GM12878 (cell line): ENCODE measurements at regions not wholly inside any gene's neighbourhood (a gene's known extent, or its start where the extent isn't known, plus 50 kb on each side); places are given as distances from the start of the nearest gene placed in this dataset.

ENCODE experiments used
- ATAC-seq: fragments of 200-7000 bp; cut with Tn5 transposase; 3 replicates; pipeline ENCODE4 v1.9.1; 2020; ENCODE audit warnings: mild to moderate bottlenecking, moderate library complexity
- BruUV-seq: library from RNA; stranded (reverse); fragments of 400-500 nt; replicated peaks from 2 replicates; lab custom pipeline; 2021; lab: Mats Ljungman, UMichigan
- CTCF ChIA-PET: fragments of 300-600 bp; sonication (Branson Sonifier 250); formaldehyde crosslinking; extraction: SDS; loops from one replicate; lab custom pipeline; 2021; ENCODE audit warnings: inconsistent platforms; lab: Yijun Ruan, JAX
- POLR2A ChIA-PET: fragments of 350-600 bp; formaldehyde crosslinking; extraction: SDS; loops from one replicate; lab custom pipeline; 2021; ENCODE audit warnings: inconsistent platforms; lab: Charles Lee
- RAD21 ChIA-PET: fragments of 300-600 bp; sonication (Branson Sonifier 250); formaldehyde crosslinking; loops from one replicate; lab custom pipeline; 2023; ENCODE audit warnings: antibody characterized with exemption; ENCODE audit not compliant: unreplicated experiment; lab: Charles Lee
- SMC1A ChIA-PET: fragments of 300-600 bp; sonication (Branson Sonifier 250); formaldehyde crosslinking; loops from one replicate; lab custom pipeline; 2023; ENCODE audit not compliant: unreplicated experiment, uncharacterized antibody; lab: Charles Lee
- DNase-seq: peaks from one replicate; pipeline ENCODE4 v3.0.0-alpha.2; 2011; ENCODE audit warnings: low read depth, low spot score
- FAIRE-seq: peaks from 3 replicates; lab custom pipeline; 2011; peaks lifted over from hg19 to GRCh38; lab: Jason Lieb, UNC
- H2AFZ ChIP-seq: 2 replicates; pipeline ENCODE4 v1.6.0; 2011; ENCODE audit warnings: low read depth, low read length, control low read depth; ENCODE audit not compliant: control insufficient read depth
- H3K27ac ChIP-seq: 2 replicates; pipeline ENCODE4 v1.5.1; 2011; ENCODE audit warnings: control low read depth; ENCODE audit not compliant: control insufficient read depth, insufficient read depth
- H3K27me3 ChIP-seq, 2 experiments: replicated peaks in 1 of 2; 2 replicates each; pipeline versions ENCODE4 v1.6.0 to v1.6.1; 2011; ENCODE audit warnings: low read length in 1 of 2; ENCODE audit not compliant: control insufficient read depth in 2 of 2, insufficient read depth in 2 of 2
- H3K36me3 ChIP-seq, 2 experiments: 2 replicates each; pipeline ENCODE4 v1.5.1; 2011; ENCODE audit warnings: low read length in 1 of 2; ENCODE audit not compliant: control insufficient read depth in 2 of 2, insufficient read depth in 2 of 2
- H3K4me1 ChIP-seq: 2 replicates; pipeline ENCODE4 v1.6.1; 2011; ENCODE audit warnings: mild to moderate bottlenecking, low read length, moderate library complexity, mixed read lengths; ENCODE audit not compliant: control insufficient read depth, insufficient read depth
- H3K4me2 ChIP-seq: 2 replicates; pipeline ENCODE4 v1.6.0; 2011; ENCODE audit warnings: control low read depth; ENCODE audit not compliant: control insufficient read depth, insufficient read depth
- H3K4me3 ChIP-seq: fragments of 200-600 bp; sonication (generic); 2 replicates; pipeline ENCODE4 v1.5.1; 2016
- H3K79me2 ChIP-seq: 2 replicates; pipeline ENCODE4 v1.6.0; 2011; ENCODE audit warnings: low read length; ENCODE audit not compliant: control insufficient read depth, insufficient read depth
- H3K9ac ChIP-seq: 2 replicates; pipeline ENCODE4 v1.8.0; 2011; ENCODE audit warnings: low read length, control low read depth, mixed read lengths; ENCODE audit not compliant: control insufficient read depth, insufficient read depth
- H3K9me3 ChIP-seq: replicated peaks from 3 replicates; pipeline ENCODE4 v1.5.1; 2011; ENCODE audit warnings: mild to moderate bottlenecking, low read length; ENCODE audit not compliant: control insufficient read depth, insufficient read depth
- H4K20me1 ChIP-seq: 2 replicates; pipeline ENCODE4 v1.6.0; 2011; ENCODE audit not compliant: control insufficient read depth, insufficient read depth
- BACH1 ChIP-seq: fragments of 450-650 bp; IDR thresholded peaks from 2 replicates; pipeline ENCODE4 v1.6.1; 2017; ENCODE audit warnings: mild to moderate bottlenecking, borderline replicate concordance
- CREB1 ChIP-seq: IDR thresholded peaks from 2 replicates; pipeline ENCODE4 v1.6.1; 2012; ENCODE audit warnings: low read depth, mild to moderate bottlenecking, inconsistent platforms
- EZH2 ChIP-seq: IDR thresholded peaks from 2 replicates; pipeline ENCODE4 v1.6.1; 2012; ENCODE audit warnings: low read depth, mild to moderate bottlenecking, control low read depth, inconsistent platforms, low read length, borderline replicate concordance; ENCODE audit not compliant: control insufficient read depth
- NFYB ChIP-seq: IDR thresholded peaks from 2 replicates; pipeline ENCODE4 v1.6.1; 2011; ENCODE audit warnings: low read depth, mild to moderate bottlenecking, low read length, improper control_type of control experiment, moderate library complexity; ENCODE audit not compliant: insufficient read depth
- NR2C1 ChIP-seq: fragments of 450-650 bp; IDR thresholded peaks from 2 replicates; pipeline ENCODE4 v1.6.1; 2017; ENCODE audit warnings: antibody characterized with exemption, mild to moderate bottlenecking, moderate library complexity
- SP1 ChIP-seq: IDR thresholded peaks from one replicate; pipeline ENCODE4 v1.6.1; 2011; ENCODE audit warnings: low read depth, low read length
- ZBED1 ChIP-seq: IDR thresholded peaks from 2 replicates; pipeline ENCODE4 v1.6.1; 2016; ENCODE audit warnings: borderline replicate concordance
- WGBS: methylation state at CpG from one replicate; pipeline ENCODE4 v1.1.6; 2016; ENCODE audit warnings: low lambda C conversion rate; ENCODE audit not compliant: insufficient replicate concordance, insufficient coverage; ENCODE audit errors: missing lambda C conversion rate; 5-methylcytosine and 5-hydroxymethylcytosine counted together
- in situ Hi-C: fragments of 300-500 bp; cut with MboI; formaldehyde crosslinking; loops from 9 replicates; pipeline ENCODE4 v1.14.3; 2018; ENCODE audit warnings: mixed read lengths
- intact Hi-C: fragments of 100-400 bp; cut with micrococcal nuclease; formaldehyde crosslinking; loops from one replicate; pipeline ENCODE4 v1.14.2; 2022; ENCODE audit not compliant: unreplicated experiment
- TF ChIP-seq, protein P1 (sequence below): fragments of 450-650 bp; IDR thresholded peaks from 2 replicates; pipeline ENCODE4 v1.6.1; 2017; ENCODE audit warnings: antibody characterized with exemption, mild to moderate bottlenecking, moderate library complexity

DNA sequence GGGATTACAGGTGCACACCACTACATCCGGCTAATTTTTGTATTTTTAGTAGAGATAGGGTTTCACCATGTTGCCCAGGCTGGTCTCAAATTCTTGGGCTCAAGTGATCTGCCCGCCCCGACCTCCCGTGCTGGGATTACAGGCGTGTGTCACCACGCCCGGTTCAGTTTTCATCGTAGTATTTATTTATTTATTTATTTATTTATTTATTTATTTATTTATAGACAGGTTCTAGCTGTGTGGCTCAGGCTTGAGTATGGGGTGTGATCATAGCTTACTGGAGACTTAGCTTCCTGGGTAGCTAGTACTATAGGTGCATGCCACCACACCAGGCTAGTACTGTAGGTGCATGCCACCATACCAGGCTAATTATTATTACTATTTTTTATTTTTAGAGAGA is 64.1 kb upstream of the STOX2 start (continued):
- no peak for TF ChIP-seq EZH2
- no peak for TF ChIP-seq NR2C1
- TF ChIP-seq, protein P1, sequence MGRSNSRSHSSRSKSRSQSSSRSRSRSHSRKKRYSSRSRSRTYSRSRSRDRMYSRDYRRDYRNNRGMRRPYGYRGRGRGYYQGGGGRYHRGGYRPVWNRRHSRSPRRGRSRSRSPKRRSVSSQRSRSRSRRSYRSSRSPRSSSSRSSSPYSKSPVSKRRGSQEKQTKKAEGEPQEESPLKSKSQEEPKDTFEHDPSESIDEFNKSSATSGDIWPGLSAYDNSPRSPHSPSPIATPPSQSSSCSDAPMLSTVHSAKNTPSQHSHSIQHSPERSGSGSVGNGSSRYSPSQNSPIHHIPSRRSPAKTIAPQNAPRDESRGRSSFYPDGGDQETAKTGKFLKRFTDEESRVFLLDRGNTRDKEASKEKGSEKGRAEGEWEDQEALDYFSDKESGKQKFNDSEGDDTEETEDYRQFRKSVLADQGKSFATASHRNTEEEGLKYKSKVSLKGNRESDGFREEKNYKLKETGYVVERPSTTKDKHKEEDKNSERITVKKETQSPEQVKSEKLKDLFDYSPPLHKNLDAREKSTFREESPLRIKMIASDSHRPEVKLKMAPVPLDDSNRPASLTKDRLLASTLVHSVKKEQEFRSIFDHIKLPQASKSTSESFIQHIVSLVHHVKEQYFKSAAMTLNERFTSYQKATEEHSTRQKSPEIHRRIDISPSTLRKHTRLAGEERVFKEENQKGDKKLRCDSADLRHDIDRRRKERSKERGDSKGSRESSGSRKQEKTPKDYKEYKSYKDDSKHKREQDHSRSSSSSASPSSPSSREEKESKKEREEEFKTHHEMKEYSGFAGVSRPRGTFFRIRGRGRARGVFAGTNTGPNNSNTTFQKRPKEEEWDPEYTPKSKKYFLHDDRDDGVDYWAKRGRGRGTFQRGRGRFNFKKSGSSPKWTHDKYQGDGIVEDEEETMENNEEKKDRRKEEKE: no peak

DNA sequence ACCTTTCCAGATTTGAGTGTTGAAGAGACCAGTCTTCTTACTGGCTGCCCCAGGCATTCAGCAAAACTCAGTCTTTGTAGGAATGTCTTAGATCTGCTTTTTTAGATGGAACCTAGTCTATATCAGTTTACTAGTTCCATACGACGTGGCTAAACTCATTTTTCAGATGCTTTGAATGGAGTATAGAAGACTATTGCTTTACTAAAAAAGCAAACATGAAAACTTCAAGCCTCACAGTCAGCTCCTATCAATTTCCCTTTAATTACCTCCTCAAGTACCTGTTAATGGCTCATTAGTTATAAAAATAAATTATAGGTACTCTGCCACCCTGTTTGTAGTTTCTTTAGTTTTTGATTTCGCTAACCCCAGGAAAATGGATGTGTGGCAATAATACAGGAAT is 63.0 kb upstream of the STOX2 start:
- POLR2A ChIA-PET: no interaction called here
- in situ Hi-C loops (no loop called here), intact Hi-C loops (loop anchor here (5.0 kb wide), 1 partner anchor 370 kb away; no protein-coding TSS in a partner anchor)
- DNase-seq: no peak
- RAD21 ChIA-PET: interaction anchor here (1.8 kb wide), 1 partner anchor 258 kb away, joined by 5 read pairs; no protein-coding TSS in a partner anchor
- TF ChIP-seq NFYB: no peak
- TF ChIP-seq BACH1: no peak
- TF ChIP-seq CREB1: no peak
- no peak for TF ChIP-seq ZBED1
- TF ChIP-seq SP1: no peak
- H4K20me1 ChIP-seq: no peaks in the 10 kb centered on the region
- no peaks in the 10 kb centered on the region for H3K36me3 ChIP-seq
- CTCF ChIA-PET: interaction anchor here (2.7 to 3.1 kb wide), 2 partner anchors 258 to 324 kb away, joined by 9 to 18 read pairs; no protein-coding TSS in a partner anchor
- H2AFZ ChIP-seq: no peak overlapping the region
- FAIRE-seq: no peak
- H3K4me1 ChIP-seq: no peaks in the 10 kb centered on the region
- peaks cover 4% of the 10 kb centered on the region; the same call in 2 of the 3 replicates for H3K9me3 ChIP-seq
- H3K9ac ChIP-seq: no peak overlapping the region
- no TSS peak for BruUV-seq
- no peak for ATAC-seq
- no peaks in the 10 kb centered on the region for H3K79me2 ChIP-seq
- no peaks in the 10 kb centered on the region for H3K27me3 ChIP-seq
- WGBS: 4% methylated on average over 3 of the region's 3 CpGs
- no peak overlapping the region for H3K27ac ChIP-seq
- no peak overlapping the region for H3K4me2 ChIP-seq
- H3K4me3 ChIP-seq: no peak overlapping the region
- SMC1A ChIA-PET: interaction anchor here (0.7 to 2.3 kb wide), 3 partner anchors 26 to 322 kb away, joined by 3 to 7 read pairs (median 3); no protein-coding TSS in a partner anchor
